ENCODE measurements at regions not wholly inside any gene's neighbourhood (a gene's known extent, or its start where the extent isn't known, plus 50 kb on each side); places are given as distances from the start of the nearest gene placed in this dataset.

DNA sequence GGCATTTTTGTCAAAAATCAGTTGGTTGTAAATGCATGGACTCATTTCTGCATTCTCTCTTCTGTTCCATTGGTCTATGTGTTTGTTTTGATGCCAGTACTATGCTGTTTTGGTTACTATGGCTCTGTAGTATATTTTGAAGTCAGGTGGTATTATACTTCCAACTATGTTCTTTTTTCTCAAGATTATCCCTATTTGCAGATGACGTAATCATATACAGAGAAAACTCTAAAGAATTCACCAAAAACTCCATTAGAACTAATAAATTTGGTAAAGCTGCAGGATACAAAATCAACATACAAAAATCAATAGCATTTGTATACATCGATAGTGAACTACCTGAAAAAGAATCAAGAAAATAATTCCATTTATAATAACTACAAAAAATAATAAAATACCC lies 253.1 kb upstream of the NEGR1 start:
- no peaks in the 10 kb centered on the region for H3K9me3 ChIP-seq (replicated peaks in 1 of 3)
- no peaks in the 10 kb centered on the region for H3K4me1 ChIP-seq (replicated peaks in 1 of 2)
- H3K4me3 ChIP-seq = no peak overlapping the region
- 73 to 89% (median 79%) methylated on average over 2 of the region's 2 CpGs for WGBS, 4 donors
- H3K27me3 ChIP-seq = no peaks in the 10 kb centered on the region
- no peak overlapping the region for H3K27ac ChIP-seq
- intact Hi-C loops (cut with DNase I) = no loop called here
- DNase-seq = no peak
- TF ChIP-seq, protein P1, sequence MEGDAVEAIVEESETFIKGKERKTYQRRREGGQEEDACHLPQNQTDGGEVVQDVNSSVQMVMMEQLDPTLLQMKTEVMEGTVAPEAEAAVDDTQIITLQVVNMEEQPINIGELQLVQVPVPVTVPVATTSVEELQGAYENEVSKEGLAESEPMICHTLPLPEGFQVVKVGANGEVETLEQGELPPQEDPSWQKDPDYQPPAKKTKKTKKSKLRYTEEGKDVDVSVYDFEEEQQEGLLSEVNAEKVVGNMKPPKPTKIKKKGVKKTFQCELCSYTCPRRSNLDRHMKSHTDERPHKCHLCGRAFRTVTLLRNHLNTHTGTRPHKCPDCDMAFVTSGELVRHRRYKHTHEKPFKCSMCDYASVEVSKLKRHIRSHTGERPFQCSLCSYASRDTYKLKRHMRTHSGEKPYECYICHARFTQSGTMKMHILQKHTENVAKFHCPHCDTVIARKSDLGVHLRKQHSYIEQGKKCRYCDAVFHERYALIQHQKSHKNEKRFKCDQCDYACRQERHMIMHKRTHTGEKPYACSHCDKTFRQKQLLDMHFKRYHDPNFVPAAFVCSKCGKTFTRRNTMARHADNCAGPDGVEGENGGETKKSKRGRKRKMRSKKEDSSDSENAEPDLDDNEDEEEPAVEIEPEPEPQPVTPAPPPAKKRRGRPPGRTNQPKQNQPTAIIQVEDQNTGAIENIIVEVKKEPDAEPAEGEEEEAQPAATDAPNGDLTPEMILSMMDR (IDR thresholded peaks at IDR 0.05) = no peak
- no peak for TF ChIP-seq POLR2A (IDR thresholded peaks at IDR 0.05)
- no peaks in the 10 kb centered on the region for H3K36me3 ChIP-seq (replicated peaks in 1 of 2)

DNA sequence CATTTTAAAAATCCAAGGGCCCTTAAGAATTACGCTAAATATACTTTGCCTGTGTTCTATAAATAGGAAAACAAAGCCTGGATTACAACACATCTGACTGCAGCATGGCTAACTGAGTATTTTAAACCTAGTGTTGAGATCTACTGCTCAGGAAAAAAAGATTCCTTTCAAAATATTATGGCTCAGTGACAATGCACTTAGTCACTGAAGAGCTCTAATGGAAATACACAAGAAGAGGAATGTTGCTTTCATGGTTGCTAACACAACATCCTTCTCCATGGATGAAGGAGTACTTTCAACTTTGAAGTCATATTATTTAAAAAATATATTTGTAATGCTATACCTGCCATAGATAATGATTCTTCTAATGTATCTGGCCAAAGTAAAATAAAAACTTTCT lies 248.3 kb upstream of the NEGR1 start:
- H3K27ac ChIP-seq = no peak overlapping the region
- TF ChIP-seq POLR2A (IDR thresholded peaks at IDR 0.05) = no peak
- TF ChIP-seq, protein P1 (IDR thresholded peaks at IDR 0.05) = no peak

DNA sequence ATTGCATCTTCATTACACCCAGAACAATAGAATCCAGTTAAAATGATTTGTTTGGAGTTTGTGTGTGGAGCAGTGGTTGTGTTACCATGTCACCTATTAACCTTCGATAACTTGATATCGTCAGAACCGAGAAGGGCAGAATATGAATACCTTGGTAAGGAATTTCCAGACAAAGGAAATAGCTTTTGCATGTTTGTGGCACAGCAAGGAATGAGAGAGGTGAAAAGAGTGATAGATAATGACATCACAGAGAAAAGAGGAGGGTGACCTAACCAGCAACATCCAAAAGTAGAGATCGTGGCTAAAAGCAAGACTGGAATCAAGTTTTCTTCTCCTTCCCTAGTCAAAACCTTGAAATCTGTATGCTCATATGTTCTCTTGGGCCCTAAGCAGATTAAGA lies 244.6 kb upstream of the NEGR1 start:
- intact Hi-C loops (cut with DNase I) = no loop called here
- no peaks in the 10 kb centered on the region for H3K9me3 ChIP-seq (replicated peaks in 1 of 3)
- WGBS, 4 donors = 64 to 85% (median 83%) methylated on average over 4 of the region's 4 CpGs

More for the DNA sequence above, 248.3 kb upstream of the NEGR1 start:
- Histone ChIP-seq H3K9me3 (replicated peaks in 1 of 3) (no peaks in the 10 kb centered on the region), H3K4me1 (replicated peaks in 1 of 2) (no peaks in the 10 kb centered on the region), H3K36me3 (replicated peaks in 1 of 2) (no peaks in the 10 kb centered on the region), H3K4me3 (no peak overlapping the region), H3K27me3 (no peaks in the 10 kb centered on the region)
- intact Hi-C loops (cut with DNase I) = no loop called here
- WGBS, 4 donors = 83 to 92% (median 88%) methylated on average over 1 of the region's 1 CpG
- no peak for DNase-seq

DNA sequence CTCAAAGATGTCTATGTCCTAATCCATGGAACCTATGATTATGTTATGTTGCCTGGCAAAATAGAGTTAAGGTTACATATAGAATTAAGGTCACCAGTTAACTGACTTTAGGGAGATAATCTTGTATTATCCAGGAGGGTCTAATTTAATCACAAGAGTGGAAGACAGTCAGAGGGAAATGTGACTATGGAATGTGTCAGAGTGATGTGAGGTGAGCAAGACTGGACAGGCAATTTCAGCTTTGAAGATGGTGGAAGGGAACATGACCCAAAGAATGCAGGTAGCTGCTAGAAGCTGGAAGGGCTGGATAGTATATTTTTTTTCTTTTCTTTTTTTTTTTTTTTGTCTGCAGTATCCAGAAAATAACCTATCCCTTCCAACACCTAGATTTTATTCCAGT lies 241.7 kb upstream of the NEGR1 start:
- Histone ChIP-seq H3K4me3 (no peak overlapping the region), H3K27ac (no peak overlapping the region), H3K27me3 (no peaks in the 10 kb centered on the region), H3K4me1 (replicated peaks in 1 of 2) (no peaks in the 10 kb centered on the region), H3K36me3 (replicated peaks in 1 of 2) (no peaks in the 10 kb centered on the region), H3K9me3 (replicated peaks in 1 of 3) (no peaks in the 10 kb centered on the region)
- TF ChIP-seq, protein P1 (IDR thresholded peaks at IDR 0.05) = no peak
- TF ChIP-seq POLR2A (IDR thresholded peaks at IDR 0.05) = no peak
- no peak for DNase-seq
- intact Hi-C loops (cut with DNase I) = no loop called here

More for the DNA sequence above, 244.6 kb upstream of the NEGR1 start:
- Histone ChIP-seq H3K4me3 (no peak overlapping the region), H3K27me3 (no peaks in the 10 kb centered on the region), H3K36me3 (replicated peaks in 1 of 2) (no peaks in the 10 kb centered on the region), H3K27ac (no peak overlapping the region), H3K4me1 (replicated peaks in 1 of 2) (no peaks in the 10 kb centered on the region)
- no peak for TF ChIP-seq POLR2A (IDR thresholded peaks at IDR 0.05)
- TF ChIP-seq, protein P1 (IDR thresholded peaks at IDR 0.05) = no peak
- DNase-seq = no peak

All from adrenal gland (tissue), 9 donors.